Sigmoid colon (tissue), 3 donors: ENCODE measurements at regions not wholly inside any gene's neighbourhood (a gene's known extent, or its start where the extent isn't known, plus 50 kb on each side); places are given as distances from the start of the nearest gene placed in this dataset.

Source experiments
- POLR2A ChIP-seq, 2 donors: fragments of 450-650 bp; IDR thresholded peaks; one replicate each; pipeline ENCODE4 v1.6.1; 2016; ENCODE audit warnings: antibody characterized with exemption in 2 of 2, mild to moderate bottlenecking in 2 of 2, moderate library complexity in 2 of 2
- TF ChIP-seq, protein P1 (sequence below), 4 experiments: fragments of 450-650 bp in 3 of 4; fragments of 200-600 bp in 1 of 4; IDR thresholded peaks; one replicate each; pipeline ENCODE4 v1.5.1; 2016 to 2019; ENCODE audit warnings: antibody characterized with exemption in 4 of 4, mild to moderate bottlenecking in 3 of 4, moderate library complexity in 2 of 4

DNA sequence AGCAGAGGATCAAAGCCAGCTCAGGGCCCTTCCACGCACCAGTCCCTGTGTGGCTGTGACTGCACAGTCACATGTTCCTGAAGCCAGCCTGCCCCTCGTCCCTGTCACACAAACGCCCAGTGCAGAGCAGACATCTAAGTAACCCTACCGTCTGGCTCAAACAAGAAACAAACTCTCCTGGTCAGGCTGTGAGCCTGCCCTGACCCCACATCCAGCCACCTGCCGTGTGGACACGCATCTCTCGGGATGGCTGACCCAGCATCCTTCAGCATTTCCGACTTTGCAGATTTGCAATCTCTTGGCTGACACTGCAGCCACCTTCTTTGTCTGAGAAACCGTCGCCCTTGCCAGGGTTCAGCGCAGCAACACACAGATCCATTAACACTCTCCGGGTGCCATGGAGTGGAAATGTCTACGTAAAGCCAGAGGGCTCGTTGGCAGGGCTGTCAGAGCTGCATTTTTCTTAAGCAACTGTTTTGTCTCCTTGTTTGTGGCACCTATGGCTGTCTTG lies 82.3 kb upstream of the ASAP2 start:
- TF ChIP-seq, protein P1, sequence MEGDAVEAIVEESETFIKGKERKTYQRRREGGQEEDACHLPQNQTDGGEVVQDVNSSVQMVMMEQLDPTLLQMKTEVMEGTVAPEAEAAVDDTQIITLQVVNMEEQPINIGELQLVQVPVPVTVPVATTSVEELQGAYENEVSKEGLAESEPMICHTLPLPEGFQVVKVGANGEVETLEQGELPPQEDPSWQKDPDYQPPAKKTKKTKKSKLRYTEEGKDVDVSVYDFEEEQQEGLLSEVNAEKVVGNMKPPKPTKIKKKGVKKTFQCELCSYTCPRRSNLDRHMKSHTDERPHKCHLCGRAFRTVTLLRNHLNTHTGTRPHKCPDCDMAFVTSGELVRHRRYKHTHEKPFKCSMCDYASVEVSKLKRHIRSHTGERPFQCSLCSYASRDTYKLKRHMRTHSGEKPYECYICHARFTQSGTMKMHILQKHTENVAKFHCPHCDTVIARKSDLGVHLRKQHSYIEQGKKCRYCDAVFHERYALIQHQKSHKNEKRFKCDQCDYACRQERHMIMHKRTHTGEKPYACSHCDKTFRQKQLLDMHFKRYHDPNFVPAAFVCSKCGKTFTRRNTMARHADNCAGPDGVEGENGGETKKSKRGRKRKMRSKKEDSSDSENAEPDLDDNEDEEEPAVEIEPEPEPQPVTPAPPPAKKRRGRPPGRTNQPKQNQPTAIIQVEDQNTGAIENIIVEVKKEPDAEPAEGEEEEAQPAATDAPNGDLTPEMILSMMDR (IDR thresholded peaks at IDR 0.05): no peak
- no peak for TF ChIP-seq POLR2A (IDR thresholded peaks at IDR 0.05)
